ENCODE measurements at regions not wholly inside any gene's neighbourhood (a gene's known extent, or its start where the extent isn't known, plus 50 kb on each side); places are given as distances from the start of the nearest gene placed in this dataset.
A peak's percentile ranks its signal among the peaks of the same experiment; 100 is the strongest.

DNA sequence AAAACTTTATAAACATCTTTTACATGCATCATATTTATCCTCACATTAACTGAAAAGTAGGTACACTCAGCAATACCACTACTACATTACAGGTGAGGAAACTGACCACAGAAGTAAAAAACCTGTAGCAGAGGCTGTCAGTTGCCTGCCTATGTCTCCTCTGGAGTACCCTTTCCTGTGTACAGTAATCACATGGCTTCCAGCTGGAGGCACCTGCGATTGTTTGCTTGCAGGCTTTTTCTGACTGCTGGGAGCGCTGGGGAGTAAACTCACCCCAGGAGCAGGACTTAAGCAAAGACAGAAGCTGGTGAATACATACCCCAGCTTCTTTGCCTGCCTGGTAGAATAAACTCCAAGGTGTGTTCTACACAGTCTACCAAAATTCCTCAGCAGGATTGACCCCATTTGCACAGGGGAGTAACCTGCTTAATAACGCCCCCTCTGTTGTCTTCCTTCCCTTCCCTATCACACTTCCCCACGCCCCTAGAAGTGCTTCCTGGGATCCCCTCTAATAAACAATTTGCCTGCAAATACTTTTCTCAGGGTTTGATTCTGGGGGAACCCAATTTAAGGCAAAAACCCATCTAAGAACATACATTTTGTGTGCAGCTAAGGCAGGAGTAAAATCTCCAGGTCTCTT lies 138.9 kb downstream of the PTH2R start:
- DNase-seq (ENCODE audit: extremely low read depth in 1 of 11, low read depth in 9 of 11, low spot score in 4 of 11), result no peak

DNA sequence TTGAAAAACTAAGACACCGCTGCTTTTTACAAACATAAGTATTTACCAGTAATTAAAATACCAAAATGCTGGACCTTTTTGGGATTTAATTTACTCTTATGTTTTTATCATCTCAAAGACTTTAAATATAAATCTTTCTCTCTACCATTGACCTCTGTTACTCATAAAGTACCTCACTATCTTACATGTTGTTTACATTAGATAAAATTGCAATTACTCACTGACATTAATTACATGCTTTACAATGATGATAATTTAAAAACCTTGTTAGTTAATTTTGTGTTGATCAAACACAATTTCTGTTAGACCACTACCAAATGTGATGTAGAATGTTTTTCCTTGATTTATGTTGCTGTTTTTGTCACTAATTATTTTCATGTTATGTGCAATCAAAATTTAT lies 139.5 kb downstream of the PTH2R start:
- DNase-seq (ENCODE audit: extremely low read depth in 1 of 11, low read depth in 9 of 11, low spot score in 4 of 11), result no peak

GRCh38 chr2:208546860-208547650 lies 140.5 kb downstream of the PTH2R start:
- DNase-seq (ENCODE audit: extremely low read depth in 1 of 11, low read depth in 9 of 11, low spot score in 4 of 11), result no peak

- no peak for DNase-seq (ENCODE audit: extremely low read depth in 1 of 11, low read depth in 9 of 11, low spot score in 4 of 11)
Observed at GRCh38 chr2:208548700-208549099, 142.1 kb downstream of the PTH2R start.

DNA sequence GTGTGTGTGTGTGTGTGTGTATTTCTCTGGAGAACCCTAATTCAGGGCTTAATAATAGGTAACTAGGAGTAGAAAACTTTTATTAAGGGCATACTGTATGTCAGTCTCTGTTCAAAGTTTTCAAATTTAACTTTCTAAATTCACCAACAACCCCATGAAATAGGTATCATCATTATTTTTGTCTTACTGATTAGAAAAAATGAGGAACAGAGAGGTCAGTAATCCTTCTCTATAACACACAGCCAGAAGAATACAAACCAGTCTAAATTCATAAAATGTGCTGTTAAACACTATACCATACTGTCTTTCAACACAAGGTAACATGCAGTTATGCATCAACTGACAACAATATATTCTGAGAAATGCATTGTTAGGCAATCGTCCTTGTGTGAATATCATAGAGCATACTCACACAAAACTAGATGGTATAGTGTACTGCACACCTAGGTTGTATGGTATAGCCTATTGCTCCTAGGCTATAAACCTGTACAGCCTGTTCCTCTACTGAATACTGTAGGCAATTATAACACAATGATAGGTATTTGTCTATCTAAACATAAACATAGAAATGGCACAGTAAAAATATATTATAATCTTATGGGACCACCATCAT lies 143.1 kb downstream of the PTH2R start:
- DNase-seq (ENCODE audit: extremely low read depth in 1 of 11, low read depth in 9 of 11, low spot score in 4 of 11), result no peak

GRCh38 chr2:208552943-208553342 lies 146.4 kb downstream of the PTH2R start:
- DNase-seq (ENCODE audit: extremely low read depth in 1 of 11, low read depth in 9 of 11, low spot score in 4 of 11), result no peak

- no peak for DNase-seq (ENCODE audit: extremely low read depth in 1 of 11, low read depth in 9 of 11, low spot score in 4 of 11)
Observed at GRCh38 chr2:208556983-208557484, 150.4 kb downstream of the PTH2R start.

- no peak for DNase-seq (ENCODE audit: extremely low read depth in 1 of 11, low read depth in 9 of 11, low spot score in 4 of 11)
Observed at GRCh38 chr2:208565690-208566416, 159.3 kb downstream of the PTH2R start.

DNA sequence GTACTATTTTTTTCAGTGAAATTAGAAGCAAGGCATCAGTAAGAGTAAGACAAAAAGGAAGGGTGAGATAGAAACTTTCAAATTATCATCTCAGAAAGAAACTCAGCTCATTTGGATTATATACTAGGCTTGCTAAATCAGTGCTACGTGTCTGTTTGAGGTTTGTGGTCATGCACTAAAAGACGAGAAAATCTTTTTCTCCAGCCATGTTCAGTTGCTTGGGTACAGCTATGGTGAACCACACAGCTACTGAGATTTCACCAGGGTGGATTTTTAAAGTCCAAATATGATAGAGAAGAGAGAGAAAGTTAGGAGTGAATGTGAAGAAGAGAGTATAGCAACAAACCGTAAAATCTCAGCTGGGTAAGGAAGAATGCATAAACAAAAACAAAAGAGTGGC lies 161.6 kb downstream of the PTH2R start:
- no peak for DNase-seq (ENCODE audit: extremely low read depth in 1 of 11, low read depth in 9 of 11, low spot score in 4 of 11)

GRCh38 chr2:208570066-208570465 lies 163.5 kb downstream of the PTH2R start:
- DNase-seq (ENCODE audit: extremely low read depth in 1 of 11, low read depth in 9 of 11, low spot score in 4 of 11), result no peak

GRCh38 chr2:208570851-208571763 lies 164.5 kb downstream of the PTH2R start:
- no peak for DNase-seq (ENCODE audit: extremely low read depth in 1 of 11, low read depth in 9 of 11, low spot score in 4 of 11)

DNA sequence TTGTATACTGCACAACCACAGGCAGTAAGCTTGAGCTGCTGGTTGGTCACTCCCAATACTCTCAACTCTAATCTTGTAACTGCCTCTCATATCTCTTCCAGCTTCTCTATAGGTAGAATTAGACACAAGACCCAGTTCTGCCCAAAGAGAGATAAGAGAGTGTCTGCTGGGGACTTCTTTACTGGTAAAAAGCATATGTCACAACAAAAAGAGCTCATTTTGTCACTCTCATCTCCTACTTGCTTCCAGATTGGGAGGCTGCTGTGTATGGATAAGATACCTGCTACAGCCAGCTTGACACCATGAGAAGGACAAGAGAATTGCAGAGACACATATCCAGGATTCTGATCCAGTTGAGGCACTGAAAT lies 165.2 kb downstream of the PTH2R start:
- DNase-seq (ENCODE audit: extremely low read depth in 1 of 11, low read depth in 9 of 11, low spot score in 4 of 11), result no peak

- DNase-seq (ENCODE audit: extremely low read depth in 1 of 11, low read depth in 9 of 11, low spot score in 4 of 11), result peak in 1 of 11 donors; percentile 21
Observed at GRCh38 chr2:208573569-208573968, 167.0 kb downstream of the PTH2R start.

- no peak for DNase-seq (ENCODE audit: extremely low read depth in 1 of 11, low read depth in 9 of 11, low spot score in 4 of 11)
Observed at GRCh38 chr2:208579678-208580077, 173.1 kb downstream of the PTH2R start.

DNA sequence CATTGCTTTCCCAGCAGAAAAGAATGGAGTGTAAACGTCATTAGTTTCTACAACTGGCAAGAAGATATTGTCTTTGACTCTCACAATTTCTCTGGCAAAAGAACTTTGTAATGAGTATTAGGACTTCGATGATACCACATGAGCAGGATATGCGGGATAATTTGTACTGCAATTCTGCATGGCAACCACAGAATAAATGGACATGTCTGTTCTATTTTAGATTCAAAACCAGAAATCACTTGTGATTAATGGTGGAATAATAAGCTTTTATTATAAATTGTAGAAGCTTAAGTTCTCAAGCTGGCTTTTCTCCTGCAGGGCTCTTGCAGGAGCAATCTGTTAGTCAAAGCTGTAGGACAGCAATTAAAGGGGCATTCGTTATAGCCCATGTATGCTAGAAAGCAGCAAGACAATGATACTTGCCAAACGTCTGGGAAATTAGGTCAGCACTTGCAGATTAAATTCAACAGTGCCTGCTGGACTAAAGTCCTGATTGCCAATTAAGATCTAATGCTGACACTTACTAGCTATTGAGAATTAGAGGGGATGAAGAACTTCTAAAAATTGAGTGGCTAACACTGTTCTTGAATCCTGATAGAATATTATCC lies 177.9 kb downstream of the PTH2R start:
- DNase-seq (ENCODE audit: extremely low read depth in 1 of 11, low read depth in 9 of 11, low spot score in 4 of 11), result no peak

DNA sequence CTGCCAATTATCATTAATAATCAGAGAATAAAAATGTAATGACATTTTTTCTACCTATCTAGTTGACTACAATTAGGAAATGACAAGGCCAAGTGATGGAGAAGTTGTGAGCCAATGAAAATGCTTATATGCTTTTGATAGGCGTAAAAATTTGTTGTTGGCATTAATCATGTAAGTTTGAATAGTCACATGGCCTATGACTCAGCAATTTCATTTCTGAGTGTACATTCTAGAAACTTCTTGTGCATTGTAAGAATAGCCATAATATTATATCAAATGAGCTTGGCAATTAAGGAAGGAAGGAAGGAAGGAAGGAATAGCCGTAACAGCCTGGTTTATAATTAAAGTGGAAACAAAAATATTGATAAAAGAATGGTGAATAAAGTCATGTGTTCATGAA lies 179.9 kb downstream of the PTH2R start:
- DNase-seq (ENCODE audit: extremely low read depth in 1 of 11, low read depth in 9 of 11, low spot score in 4 of 11), result no peak

GRCh38 chr2:208594642-208595385 lies 188.2 kb downstream of the PTH2R start:
- DNase-seq (ENCODE audit: extremely low read depth in 1 of 11, low read depth in 9 of 11, low spot score in 4 of 11), result no peak

Measured in renal cortex interstitium (tissue), 11 donors.